ENCODE measurements at regions not wholly inside any gene's neighbourhood (a gene's known extent, or its start where the extent isn't known, plus 50 kb on each side); places are given as distances from the start of the nearest gene placed in this dataset.

DNA sequence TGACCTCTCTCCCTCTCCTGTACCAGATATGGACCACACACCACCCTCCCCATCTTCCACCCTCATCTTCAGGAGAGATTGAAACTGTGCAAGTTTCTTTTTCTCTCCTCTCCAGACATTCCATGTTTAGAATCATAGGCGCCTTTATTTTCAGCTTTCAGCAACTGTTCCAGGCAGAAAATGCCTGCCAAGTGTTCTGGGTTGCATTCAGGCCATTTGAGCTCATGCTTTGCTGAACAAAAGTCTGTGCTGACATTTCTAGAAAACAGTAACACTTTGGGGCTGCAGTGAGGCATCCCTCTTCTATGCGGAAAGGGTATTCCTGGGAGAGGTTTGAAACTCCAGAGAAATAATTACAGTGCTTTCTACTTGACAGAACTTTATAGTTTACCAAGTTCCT lies 361.7 kb downstream of the GPAM start:
- TF ChIP-seq, protein P1, sequence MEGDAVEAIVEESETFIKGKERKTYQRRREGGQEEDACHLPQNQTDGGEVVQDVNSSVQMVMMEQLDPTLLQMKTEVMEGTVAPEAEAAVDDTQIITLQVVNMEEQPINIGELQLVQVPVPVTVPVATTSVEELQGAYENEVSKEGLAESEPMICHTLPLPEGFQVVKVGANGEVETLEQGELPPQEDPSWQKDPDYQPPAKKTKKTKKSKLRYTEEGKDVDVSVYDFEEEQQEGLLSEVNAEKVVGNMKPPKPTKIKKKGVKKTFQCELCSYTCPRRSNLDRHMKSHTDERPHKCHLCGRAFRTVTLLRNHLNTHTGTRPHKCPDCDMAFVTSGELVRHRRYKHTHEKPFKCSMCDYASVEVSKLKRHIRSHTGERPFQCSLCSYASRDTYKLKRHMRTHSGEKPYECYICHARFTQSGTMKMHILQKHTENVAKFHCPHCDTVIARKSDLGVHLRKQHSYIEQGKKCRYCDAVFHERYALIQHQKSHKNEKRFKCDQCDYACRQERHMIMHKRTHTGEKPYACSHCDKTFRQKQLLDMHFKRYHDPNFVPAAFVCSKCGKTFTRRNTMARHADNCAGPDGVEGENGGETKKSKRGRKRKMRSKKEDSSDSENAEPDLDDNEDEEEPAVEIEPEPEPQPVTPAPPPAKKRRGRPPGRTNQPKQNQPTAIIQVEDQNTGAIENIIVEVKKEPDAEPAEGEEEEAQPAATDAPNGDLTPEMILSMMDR (conservative IDR thresholded peaks at IDR 0.05; ENCODE audit: low read length): no peak
- TF ChIP-seq EZH2phosphoT487 (IDR thresholded peaks at IDR 0.05; ENCODE audit: borderline replicate concordance): no peak

Data from Loucy (cell line).